NT2/D1 (cell line): ENCODE measurements at regions not wholly inside any gene's neighbourhood (a gene's known extent, or its start where the extent isn't known, plus 50 kb on each side); places are given as distances from the start of the nearest gene placed in this dataset.

Source experiments
- SUZ12 ChIP-seq: IDR thresholded peaks from 2 replicates; pipeline ENCODE4 v1.6.1; 2011; ENCODE audit not compliant: insufficient read length, insufficient read depth; ENCODE audit errors: extremely low read depth
- YY1 ChIP-seq: IDR thresholded peaks from 2 replicates; pipeline ENCODE4 v1.6.1; 2011; ENCODE audit not compliant: insufficient read length, insufficient read depth

DNA sequence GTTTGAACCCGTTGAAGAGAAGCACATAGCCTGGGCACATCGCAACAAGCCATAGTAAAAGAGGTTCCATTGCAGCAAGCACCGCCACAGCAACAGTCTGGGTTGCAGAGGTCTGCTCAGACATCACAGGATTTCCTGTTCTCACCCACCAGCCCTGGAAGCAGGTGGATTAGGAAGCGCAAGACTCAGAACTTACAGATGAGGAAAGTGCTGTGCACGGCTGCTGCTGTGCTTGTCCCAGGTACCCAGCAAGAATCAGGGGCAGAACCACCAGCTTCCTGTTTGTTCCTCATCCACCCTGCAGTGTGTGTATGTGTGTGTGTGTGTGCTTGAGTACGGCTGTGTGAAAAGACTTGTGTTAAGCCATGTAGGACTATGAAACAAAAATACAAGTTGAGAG, 124.7 kb upstream of the IRX2 start:
- TF ChIP-seq SUZ12 (no peak), YY1 (no peak)
